ENCODE measurements at regions not wholly inside any gene's neighbourhood (a gene's known extent, or its start where the extent isn't known, plus 50 kb on each side); places are given as distances from the start of the nearest gene placed in this dataset.

DNA sequence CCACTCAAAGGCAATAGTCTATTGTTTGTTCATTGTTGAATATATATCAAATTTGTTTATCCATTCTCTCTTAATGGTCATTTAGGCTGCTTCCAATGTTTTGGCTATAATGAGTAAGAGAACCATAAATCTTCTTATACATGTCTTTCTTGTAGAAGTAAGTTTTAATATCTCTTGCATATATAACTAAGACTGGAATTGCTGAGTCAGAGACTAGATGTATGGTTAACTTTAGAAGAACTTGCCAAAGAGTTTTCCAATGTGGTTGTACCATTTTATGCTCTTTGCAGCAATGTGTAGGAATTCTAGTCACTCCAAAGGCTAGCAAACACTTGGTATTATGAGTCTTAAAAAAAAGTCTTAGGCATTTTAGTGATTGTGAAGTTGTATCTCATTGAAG is 610.0 kb upstream of the GCFC2 start:
- no peak for DNase-seq (ENCODE audit: low read depth in 2 of 2)

DNA sequence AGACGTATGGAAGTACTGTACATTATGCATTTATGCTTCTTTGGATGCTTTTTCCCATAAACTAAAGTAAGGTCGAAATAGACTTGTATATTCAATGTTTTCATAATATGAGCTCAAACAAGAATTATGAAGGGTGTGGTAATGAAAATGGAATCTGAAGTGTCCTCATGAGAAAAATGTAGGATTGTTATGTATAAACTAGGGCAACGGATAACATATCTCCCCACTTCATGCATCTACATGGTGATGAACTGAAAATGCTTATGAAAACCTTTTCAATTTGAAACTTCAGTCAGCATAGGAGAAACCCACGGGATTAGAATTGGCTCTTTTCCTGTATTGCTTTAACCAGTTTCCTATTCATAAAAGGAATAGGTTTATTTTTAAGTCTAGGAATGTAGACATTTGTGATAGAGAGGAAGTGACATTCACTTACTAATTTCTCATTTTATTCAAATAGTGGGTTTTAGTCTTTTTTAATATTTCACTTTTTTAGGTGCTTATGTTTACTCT is 608.2 kb upstream of the GCFC2 start:
- DNase-seq (ENCODE audit: low read depth in 2 of 2), result no peak

DNA sequence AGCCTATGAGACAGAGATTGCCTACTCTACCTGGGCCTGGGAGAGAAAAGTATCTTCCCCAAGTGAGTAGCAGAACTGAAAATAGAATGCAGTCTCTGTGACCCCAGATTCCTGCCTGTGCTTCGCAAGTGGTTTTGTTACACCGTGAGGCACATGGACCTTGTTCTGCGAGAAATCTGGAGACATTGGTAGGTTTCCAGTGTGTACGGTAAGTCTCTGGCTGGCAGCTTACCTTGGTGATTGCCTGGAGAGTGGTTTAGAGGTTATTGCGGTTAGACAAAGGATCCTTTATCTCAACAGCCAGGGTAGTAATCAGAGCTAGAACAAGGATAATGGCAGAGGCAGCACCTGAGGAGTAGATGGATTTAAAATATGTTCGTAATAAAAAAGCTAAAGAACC is 606.0 kb upstream of the GCFC2 start:
- DNase-seq (ENCODE audit: low read depth in 2 of 2), result no peak

DNA sequence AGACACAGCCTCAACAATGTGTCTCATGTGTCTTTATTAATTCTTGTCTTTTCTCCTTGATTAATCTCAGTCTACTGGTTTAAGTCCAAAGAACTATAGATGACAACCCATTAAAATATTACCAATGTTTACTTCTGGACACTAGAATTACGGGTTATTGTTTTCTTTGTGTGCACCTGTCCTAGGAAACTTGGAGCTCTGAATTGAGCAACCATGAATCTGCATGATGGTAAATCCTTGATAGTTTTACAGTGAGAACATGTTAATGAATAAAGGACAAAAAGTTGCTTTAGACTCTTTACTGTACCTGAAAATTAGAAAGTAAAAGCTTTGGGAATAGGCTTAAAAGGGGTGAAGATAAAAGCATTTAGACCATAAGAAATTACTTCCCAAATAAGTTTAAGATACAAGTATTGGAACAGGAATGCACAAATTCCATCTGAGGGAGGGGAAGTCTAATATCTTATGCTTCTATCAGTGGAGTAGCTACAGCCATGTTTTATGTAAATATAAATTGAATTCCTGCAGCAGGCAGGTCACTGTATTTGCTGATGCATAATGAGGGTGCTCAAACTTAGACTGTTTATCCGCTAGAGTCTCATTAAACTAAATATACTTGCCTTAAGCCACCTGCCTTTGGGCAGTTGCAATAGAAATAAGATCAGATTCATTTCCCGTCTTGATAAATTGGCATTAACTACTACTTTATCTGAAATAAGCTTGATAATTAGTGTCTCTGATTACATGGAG is 603.7 kb upstream of the GCFC2 start:
- DNase-seq (ENCODE audit: low read depth in 2 of 2), result no peak

DNA sequence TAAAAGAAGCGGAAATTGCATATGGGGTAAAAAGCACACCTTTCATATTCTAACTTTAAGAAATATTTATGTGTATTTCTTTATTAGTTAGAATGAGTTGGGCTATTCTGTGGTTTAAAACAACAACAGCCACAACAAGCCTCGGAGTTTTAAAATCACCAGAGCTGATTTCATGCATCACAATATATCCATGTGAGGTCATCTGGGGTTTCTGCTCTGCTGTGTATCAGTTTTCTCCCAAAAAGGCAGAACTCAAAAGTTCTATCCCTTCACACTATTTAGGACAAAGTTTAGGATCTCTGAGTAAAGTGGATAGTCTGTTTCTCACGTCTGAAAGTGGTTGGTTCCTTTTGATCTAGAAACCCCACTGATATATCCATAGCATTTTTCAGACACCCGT is 601.5 kb upstream of the GCFC2 start:
- no peak for DNase-seq (ENCODE audit: low read depth in 2 of 2)

DNA sequence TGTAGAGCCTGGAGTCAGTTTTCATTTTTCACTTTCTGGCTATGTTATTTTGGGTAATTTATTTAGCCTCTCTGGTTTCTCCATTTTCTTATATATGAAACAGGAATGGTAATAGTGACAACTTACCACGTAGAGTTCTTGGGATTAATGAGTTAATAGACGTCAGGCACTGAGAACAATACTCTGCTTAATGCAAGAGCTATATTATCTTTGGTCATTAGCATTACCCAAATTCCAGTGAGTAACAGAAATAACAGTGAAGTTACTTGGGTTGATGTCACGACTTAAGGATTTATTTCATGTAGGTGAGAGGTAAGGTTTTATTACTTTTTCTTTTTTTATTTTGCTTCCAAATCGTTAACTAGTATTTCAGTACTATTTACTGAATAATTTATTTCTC is 601.0 kb upstream of the GCFC2 start:
- DNase-seq (ENCODE audit: low read depth in 2 of 2), result no peak

DNA sequence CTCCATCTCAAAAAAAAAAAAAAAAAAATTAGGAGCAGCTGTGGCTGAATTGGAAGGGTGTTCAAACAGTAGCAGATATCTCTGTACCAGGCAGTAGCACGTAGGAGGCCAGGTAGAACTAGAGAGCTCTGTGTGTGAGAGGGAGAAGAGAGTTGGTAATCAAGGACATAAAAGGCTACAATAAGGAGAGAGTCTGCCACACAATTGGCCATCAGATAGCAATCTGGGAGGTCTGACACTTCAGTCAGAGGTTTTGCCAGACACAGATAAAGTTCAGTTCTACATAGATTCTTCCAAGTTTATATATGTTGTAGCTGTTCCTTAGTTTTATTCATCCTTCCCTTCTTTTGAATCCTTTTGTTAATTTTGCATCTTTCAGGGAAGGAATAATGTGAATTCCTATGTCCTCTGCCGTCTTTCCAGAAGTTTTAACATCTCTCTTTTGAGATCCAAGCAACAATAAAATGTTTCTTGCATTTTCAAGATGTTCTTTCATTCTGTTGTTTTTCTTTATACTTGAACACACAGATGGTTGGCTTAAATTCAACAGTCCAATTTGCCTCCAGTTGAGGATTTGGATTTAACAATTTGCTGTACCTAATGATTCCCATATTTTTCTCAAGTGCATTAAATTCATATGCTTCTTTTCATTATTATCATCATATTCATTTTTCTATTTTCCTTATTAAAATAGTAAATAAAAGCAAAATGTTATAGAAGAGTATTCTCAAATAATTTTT is 600.3 kb upstream of the GCFC2 start:
- DNase-seq (ENCODE audit: low read depth in 2 of 2), result no peak

DNA sequence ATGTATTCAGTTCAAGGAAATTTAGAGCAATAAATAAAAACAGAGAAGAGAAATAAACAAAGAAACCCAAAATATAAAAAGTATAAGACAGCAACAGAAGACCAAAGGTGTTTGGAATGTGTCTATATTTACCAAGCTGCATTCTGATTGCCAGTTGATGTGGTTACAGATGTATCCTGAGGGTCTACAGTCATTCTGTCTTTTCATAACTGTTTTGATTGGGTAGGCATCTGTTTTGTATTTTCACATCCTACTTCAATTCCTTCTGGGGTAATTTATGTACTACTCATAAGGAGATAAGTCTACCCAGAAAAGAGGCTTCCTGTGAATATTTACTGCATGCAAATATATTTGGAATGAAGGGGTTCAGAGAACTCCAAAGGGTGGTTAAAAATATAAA is 596.8 kb upstream of the GCFC2 start:
- no peak for DNase-seq (ENCODE audit: low read depth in 2 of 2)

DNA sequence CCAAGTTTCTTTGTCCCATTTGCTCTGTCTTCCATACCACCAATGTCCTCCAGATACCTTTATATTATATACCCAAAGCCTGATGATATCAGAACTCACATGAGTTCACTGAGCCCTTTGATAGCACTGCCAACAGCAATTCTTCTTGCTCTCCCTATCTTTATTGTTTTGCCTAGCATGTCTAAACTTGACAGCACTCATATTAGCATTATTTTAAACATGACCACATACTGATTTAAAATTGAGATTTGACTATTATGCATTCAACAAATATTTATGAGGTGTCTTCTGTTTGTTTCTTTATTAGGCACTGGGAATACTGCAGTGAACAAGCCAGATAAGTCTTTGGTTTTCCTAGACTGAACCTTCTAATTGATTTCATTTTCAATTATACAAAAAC is 587.3 kb upstream of the GCFC2 start:
- no peak for DNase-seq (ENCODE audit: low read depth in 2 of 2)

DNA sequence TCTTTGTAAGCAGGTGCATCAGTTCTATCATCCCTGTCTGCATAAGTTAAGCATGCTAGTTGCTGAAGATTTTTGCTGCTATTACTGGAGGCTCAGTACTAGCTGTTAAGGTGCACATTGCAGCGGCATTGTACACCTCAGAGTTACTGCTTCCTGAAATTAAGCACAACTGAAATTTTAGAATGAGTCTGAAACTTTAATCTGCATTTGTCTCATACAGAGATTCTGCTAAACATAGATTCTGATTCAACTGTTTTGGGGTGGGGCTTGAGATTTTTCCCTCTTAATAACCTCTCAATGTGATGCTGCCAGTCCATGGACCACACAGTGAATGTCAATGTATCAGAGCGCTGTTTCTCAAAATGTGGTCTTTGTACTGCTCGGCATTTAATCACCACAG is 585.7 kb upstream of the GCFC2 start:
- DNase-seq (ENCODE audit: low read depth in 2 of 2), result no peak

DNA sequence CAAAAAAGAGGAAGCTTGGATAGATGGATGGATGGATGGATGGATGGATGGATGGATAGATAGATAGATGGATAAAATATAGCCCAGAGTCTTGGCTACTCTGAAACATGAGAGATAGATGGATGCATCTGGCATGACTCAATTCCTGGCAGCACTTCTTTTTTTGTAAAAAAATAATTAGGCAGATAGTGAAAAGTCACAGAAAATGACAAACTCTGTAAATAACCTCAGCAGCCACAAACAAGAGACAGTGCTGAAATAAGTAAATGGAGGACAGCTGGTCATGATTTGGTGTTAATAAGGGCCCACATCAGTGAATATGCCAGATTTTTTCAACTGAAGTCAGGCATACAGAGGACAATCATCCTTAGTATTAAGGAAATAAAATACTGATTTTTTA is 585.0 kb upstream of the GCFC2 start:
- DNase-seq (ENCODE audit: low read depth in 2 of 2), result no peak

DNA sequence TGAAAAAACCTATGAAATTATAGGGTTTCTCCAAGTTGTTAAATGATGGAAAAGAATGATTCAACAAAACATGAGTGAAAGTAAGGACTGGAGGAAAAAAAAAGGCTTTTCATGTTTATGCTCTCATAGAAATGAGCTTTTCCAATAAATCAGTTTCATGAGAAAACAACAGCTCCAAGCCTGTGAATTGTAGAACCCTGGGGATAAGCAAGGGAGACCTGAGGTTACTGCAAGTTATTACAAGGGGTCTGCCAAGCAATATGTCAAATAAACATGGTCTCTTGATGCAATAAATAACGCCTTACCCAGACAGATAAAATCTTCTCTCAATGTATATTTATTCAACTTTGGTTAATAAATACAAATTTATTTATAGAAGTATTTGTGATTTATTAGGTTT is 577.9 kb upstream of the GCFC2 start:
- no peak for DNase-seq (ENCODE audit: low read depth in 2 of 2)

DNA sequence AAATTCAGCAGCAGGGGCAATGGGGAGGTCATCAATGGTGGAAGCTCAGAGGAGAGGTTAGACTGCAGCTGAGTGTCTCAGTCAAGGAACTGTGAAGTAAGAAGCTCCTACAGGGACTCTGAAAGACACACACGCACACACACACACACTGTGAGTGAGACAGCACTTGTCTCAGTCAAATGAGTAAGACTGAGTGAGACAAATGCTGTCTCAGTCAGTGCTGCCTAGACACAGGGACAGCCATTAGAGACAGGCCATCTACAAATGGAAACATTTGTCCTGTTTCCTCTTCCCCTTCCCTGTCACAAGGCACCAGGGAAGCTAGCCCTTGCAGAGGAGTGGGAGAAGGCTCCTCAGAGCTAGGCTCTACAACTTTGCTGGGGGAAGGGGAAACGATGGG is 577.4 kb upstream of the GCFC2 start:
- no peak for DNase-seq (ENCODE audit: low read depth in 2 of 2)

DNA sequence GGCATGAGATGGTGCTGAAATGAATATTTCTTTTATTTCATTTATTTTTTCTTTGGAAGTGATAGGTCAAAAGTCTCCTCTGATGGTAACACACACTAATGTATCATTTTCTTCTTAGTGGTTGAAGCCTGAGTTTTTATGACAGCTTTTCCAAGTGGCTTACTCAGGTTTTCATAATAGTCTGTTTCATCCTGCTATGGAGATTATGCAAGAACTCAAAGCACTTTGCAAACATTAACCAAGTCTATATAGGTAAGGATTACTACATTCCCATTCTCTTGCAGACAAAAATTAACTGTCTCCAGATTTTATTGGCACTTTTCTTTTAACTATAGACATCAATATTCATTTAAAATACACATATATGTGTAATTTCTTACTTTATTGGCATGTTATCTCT is 572.6 kb upstream of the GCFC2 start:
- DNase-seq (ENCODE audit: low read depth in 2 of 2), result no peak

DNA sequence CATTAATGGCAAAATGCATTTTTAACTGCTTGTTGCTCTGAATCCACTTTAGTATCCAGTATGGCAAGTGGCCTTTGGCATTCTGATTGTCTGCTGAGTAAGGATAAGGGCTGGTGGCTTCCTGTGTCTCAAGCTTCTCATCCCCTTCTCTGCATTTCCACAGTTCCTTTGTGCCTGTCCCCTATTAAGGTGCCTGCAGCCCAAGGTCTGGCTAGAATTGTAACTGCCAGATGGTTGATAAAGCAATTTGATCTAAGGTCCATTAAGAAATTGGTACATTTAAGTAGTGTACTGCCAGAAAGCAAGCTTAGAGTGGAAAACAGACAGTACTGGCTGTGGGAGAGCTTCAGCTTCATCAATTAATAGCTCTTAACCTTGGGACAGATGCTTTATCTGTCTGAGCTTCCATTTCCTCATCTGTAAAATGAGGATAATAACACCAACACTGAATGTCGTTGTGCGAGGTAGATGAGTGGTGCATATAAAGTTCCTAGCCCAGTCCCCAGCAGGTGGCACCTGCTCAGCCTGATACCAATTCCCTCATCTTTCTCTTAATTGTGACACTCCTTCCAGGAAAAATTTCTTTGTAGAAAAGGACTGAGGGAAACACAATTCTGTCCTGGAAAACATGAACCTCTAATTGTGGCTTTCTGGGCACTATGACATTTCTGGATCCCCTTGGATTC is 570.6 kb upstream of the GCFC2 start:
- no peak for DNase-seq (ENCODE audit: low read depth in 2 of 2)

DNA sequence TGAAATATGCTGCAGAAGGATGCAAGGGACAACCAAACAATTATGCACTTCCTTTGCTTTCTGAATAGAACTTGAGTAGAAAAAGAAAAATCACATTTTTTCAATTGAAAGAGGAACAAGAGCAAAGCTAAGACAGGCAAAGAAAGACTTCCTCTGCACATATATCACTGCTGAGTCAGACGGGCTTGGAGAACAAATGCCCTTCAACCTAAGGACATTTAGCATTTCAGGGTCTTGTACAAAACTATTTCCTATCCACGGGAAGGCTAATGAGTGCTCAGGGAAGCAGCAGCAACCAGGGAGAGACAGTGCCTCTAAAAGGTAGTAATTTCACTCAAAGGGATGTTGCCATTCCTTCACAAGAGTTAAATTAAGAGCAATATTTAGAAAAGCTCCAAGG is 570.0 kb upstream of the GCFC2 start:
- no peak for DNase-seq (ENCODE audit: low read depth in 2 of 2)

DNA sequence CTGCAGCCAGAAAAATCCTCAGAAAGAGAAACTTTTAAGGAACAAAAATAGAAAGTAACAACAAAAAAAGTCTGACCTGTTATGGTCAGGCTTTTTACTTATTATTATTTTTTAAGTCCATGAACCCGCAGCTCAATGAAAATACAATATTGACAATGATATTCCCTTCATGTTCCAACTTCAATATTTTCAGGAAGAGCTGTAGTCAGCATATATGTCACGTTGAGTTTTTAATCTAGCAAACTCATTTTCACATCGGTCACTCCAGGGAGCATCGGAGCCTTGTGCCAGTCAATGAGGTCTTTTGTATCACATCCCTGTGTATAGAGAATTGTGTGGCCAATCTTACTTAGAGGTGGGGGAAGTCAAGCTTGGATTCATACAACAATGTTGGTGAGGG is 568.4 kb upstream of the GCFC2 start:
- DNase-seq (ENCODE audit: low read depth in 2 of 2), result no peak

DNA sequence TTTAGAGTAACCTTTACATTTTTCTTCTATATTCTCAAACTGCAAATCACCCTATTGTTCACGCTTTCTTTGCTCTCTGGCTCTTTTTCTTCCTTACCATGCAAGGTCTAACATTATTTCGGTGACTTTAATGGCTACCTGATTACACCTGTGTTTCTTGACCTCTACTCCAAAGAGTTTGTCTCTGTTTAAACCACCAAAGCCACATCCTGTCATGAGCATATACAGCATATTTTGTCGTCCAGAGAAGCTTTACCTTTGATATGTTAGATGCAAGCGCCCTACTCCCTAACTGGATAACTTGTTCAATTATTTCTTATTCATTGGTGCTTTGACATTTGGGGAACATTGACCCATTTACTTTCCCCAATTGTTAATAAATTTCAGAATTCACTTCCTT is 565.1 kb upstream of the GCFC2 start:
- no peak for DNase-seq (ENCODE audit: low read depth in 2 of 2)

DNA sequence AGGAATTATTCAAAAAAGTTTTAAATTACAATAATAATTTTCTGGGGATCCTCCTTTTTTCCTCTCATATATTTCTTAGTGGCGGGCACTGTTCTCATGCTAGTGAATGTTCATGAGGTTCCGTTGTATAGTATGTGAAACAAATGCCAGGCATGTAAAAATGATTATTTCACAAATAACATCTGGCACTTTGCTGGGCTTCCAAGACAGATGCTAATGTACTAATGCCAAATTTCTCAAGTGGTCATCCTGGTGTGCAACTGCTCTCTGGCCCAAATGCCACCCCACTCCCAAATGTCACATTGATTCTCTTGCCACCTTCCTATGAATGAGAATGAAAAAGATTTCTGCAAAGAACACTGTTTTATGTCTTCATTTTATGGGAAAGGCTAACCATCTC is 564.0 kb upstream of the GCFC2 start:
- no peak for DNase-seq (ENCODE audit: low read depth in 2 of 2)

DNA sequence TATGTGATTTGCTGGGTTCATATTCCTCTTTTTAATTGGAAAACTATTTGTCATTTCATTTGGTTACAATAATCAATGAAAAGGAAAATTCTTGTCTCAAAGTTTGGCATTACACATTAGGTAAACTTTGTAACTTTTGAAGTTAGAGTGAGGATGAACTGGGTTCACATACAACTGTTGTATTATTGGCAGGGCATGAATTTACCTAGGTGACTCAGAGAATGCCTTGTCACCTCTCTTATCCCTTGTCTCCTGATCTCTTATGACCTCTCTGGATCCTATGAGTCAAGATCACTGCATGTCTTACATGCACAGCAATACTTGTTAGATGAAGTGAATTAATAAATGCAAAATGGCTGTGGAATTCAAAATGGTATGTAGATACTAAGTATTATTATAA is 563.4 kb upstream of the GCFC2 start:
- no peak for DNase-seq (ENCODE audit: low read depth in 2 of 2)

DNA sequence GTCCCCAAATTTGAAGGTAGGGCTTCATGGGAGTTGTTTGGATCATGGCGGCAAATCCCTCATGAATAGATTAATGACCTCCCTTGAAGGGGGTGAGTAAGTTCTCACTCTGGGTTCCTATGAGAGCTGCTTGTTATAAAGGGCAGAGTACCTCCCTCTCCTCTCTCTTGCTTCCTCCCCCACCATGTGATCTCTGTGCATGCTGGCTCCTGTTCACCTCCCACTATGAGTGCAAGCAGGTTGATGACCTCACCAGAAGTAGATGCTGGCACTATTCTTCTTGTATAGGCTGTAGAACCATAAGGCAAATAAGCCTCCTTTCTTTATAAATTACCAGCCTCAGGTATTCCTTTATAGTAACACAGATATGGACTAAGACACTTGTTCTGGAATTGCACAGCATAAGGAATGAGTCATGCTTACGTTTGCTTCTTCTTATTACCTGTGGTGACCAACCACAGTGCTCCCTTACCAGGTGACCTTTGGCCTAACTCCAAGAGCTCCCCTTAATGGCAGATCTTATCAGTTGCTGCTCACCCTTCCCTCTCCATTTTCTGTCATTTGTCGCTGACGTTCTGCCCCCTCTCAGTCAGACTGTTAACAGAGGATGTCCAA is 559.5 kb upstream of the GCFC2 start:
- no peak for DNase-seq (ENCODE audit: low read depth in 2 of 2)

DNA sequence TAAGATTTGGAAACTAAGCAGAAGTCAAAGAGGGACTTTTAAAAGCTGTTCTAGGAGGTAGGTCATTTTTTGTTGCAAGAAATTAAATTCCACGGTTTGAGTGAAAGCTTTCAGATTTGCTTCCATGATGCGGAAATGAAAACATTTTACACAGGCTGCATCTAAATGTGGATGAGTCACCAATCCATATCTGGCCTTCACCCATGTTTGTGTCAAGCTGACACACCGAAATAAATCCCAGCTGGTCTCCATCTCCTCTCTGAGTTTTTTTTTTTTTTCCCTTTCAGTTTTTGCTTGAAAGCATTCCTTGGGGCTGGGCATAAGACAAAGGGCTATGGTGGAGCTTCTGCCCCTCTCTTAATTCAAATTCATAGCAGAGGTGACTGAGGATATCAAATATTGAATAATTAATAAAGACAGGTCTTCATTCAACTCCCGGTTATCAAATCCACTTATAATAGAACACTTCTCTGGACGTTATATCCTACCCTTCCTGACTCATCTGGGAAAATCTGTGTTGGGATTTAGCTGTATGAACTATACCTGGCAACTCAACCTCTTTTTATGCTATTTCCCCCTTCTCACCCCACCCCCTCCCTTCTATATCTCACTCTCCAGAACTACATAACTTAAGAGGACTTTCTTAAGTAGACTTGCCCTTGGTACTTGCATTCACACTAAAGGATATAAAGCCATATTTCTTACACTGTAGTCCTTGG is 558.3 kb upstream of the GCFC2 start:
- DNase-seq (ENCODE audit: low read depth in 2 of 2), result no peak
